ENCODE measurements at regions not wholly inside any gene's neighbourhood (a gene's known extent, or its start where the extent isn't known, plus 50 kb on each side); places are given as distances from the start of the nearest gene placed in this dataset.

DNA sequence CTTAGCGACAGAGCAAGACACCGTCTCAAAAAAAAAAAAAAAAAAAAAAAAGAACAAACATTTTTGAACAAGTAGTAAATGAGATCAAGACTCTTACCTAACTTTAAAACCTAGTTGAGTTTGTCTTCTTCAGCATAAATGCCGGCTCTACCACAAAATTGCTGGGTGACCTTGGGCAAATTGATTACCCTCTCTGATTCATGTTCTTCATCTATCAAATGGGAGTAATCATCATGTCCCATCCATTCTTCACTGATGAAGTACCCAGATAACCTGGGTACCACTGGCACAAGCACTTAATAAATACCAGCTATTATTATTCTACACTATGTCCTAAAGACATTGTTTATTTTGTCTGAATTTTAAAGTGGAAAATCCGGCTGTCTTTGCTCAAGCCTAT lies 96.3 kb downstream of the ATPSCKMT start:
- Histone ChIP-seq H2BK12ac (ENCODE audit: insufficient read length, low read depth, low read length) (no peak overlapping the region), H4K5ac (ENCODE audit: insufficient read length, low read depth, low read length) (no peak overlapping the region), H3K9me3 (ENCODE audit: control insufficient read depth, low read depth, low read length) (no peaks in the 10 kb centered on the region), H3K4ac (ENCODE audit: low read depth, low read length) (no peak overlapping the region), H2BK5ac (ENCODE audit: insufficient read length, low read length) (no peak overlapping the region), H2BK20ac (ENCODE audit: low read depth, low read length, poor library complexity, severe bottlenecking) (no peak overlapping the region), H3K9ac (ENCODE audit: extremely low read depth, insufficient read length, low read length) (no peak overlapping the region), H3K4me1 (ENCODE audit: insufficient read depth, low read length) (peaks cover 2% of the 10 kb centered on the region), H2BK15ac (ENCODE audit: low read depth, low read length) (no peak overlapping the region), H4K8ac (replicated peaks; ENCODE audit: insufficient read length, low read depth, low read length) (no peak overlapping the region), H3K23me2 (ENCODE audit: insufficient read length, low read depth, low read length, poor library complexity, severe bottlenecking) (no peaks in the 10 kb centered on the region), H2AFZ (ENCODE audit: low read length) (no peak overlapping the region), H2BK120ac (ENCODE audit: low read depth, low read length, poor library complexity, severe bottlenecking) (no peak overlapping the region), H3K18ac (ENCODE audit: insufficient read length, low read depth, low read length) (no peak overlapping the region), H4K91ac (ENCODE audit: insufficient read length, low read depth, low read length) (no peak overlapping the region), H3K14ac (ENCODE audit: insufficient read depth, low read length) (no peak overlapping the region), H3T11ph (ENCODE audit: low read length) (no peak overlapping the region), H3K27ac (ENCODE audit: insufficient read length, low read depth, low read length) (no peak overlapping the region), H3K4me2 (ENCODE audit: insufficient read depth, insufficient read length, low read length) (no peak overlapping the region), H3K79me2 (ENCODE audit: insufficient read depth, low read length) (no peaks in the 10 kb centered on the region), H4K20me1 (ENCODE audit: control insufficient read depth, insufficient read depth, insufficient read length) (no peaks in the 10 kb centered on the region), H3K79me1 (ENCODE audit: insufficient read depth, low read depth, low read length, poor library complexity, severe bottlenecking) (no peaks in the 10 kb centered on the region), H3K27me3 (ENCODE audit: insufficient read depth, low read length) (no peaks in the 10 kb centered on the region), H3K23ac (ENCODE audit: insufficient read length, low read depth, low read length) (no peak overlapping the region), H2AK5ac (ENCODE audit: insufficient read length, low read length) (no peak overlapping the region), H3K56ac (ENCODE audit: insufficient read length, low read depth, low read length) (no peak overlapping the region)
- no peak overlapping the region for H3K27ac Mint-ChIP-seq
- H3K9me3 Mint-ChIP-seq = no peaks in the 10 kb centered on the region
- peaks cover 17% of the 10 kb centered on the region for H3K27me3 Mint-ChIP-seq (ENCODE audit: low read depth)
- no peak for DNase-seq
- peaks cover 34 to 42% of the 10 kb centered on the region in 2 experiments for H3K4me1 Mint-ChIP-seq
- no CpG with 5 or more reads among the region's 4 CpGs for WGBS (ENCODE audit: extremely low coverage, insufficient read length, low lambda C conversion rate)
- no peak overlapping the region for H3K4me3 Mint-ChIP-seq
- TF ChIP-seq, protein P1, sequence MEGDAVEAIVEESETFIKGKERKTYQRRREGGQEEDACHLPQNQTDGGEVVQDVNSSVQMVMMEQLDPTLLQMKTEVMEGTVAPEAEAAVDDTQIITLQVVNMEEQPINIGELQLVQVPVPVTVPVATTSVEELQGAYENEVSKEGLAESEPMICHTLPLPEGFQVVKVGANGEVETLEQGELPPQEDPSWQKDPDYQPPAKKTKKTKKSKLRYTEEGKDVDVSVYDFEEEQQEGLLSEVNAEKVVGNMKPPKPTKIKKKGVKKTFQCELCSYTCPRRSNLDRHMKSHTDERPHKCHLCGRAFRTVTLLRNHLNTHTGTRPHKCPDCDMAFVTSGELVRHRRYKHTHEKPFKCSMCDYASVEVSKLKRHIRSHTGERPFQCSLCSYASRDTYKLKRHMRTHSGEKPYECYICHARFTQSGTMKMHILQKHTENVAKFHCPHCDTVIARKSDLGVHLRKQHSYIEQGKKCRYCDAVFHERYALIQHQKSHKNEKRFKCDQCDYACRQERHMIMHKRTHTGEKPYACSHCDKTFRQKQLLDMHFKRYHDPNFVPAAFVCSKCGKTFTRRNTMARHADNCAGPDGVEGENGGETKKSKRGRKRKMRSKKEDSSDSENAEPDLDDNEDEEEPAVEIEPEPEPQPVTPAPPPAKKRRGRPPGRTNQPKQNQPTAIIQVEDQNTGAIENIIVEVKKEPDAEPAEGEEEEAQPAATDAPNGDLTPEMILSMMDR (conservative IDR thresholded peaks at IDR 0.05) = no peak
- no peaks in the 10 kb centered on the region for H3K36me3 Mint-ChIP-seq (ENCODE audit: insufficient read depth in 1 of 3, low read depth in 3 of 3)
